Heart left ventricle (tissue), 13 donors: ENCODE measurements at regions not wholly inside any gene's neighbourhood (a gene's known extent, or its start where the extent isn't known, plus 50 kb on each side); places are given as distances from the start of the nearest gene placed in this dataset.

Source experiments
- POLR2A ChIP-seq, 2 donors: fragments of 450-650 bp; IDR thresholded peaks; one replicate each; pipeline ENCODE4 v1.6.1; 2017; ENCODE audit warnings: antibody characterized with exemption in 2 of 2, mild to moderate bottlenecking in 2 of 2, moderate library complexity in 2 of 2
- TF ChIP-seq, protein P1 (sequence below), 12 donors: fragments of 200-600 bp; sonication (generic) in 4 of 12; IDR thresholded peaks; one replicate each; pipeline versions ENCODE4 v1.5.0 to v1.8.0; 2018 to 2022; ENCODE audit warnings: antibody characterized with exemption in 12 of 12, mild to moderate bottlenecking in 5 of 12
- donor health status: ischemic (EF 13 %, LVEDD 7.1; RV severe dilation, severe dysfunction).
- donor health status: DM: no; HTN: yes; CAD: no.
- donor health status: DM: no; HTN: no; CAD: no.
- donor health status: ischemic (EF 25% LVEDD 6.9; RV normal size, moderate dysfunction).
- donor health status: ischemic (EF 25% LVEDD 5.7; RV mildly dilated, moderate dysfunction).
- donor health status: ischemic (EF 35%, LVEDD 5.7; RV mildly dilated, moderate dysfunction).
- donor health status: nonischemic (EF 11% LVEDD 7.7; RV severe dilation, severe dysfunction).
- donor health status: DM: yes; HTN: yes; CAD: no.
- donor health status: PGD.
- donor health status: ischemic (EF 29% LVEDD 5.4; RV normal size, mild dysfunction).
- donor health status: nonischemic (EF 23%, LVEDD 6.1; RV moderate dilation, normal function).

DNA sequence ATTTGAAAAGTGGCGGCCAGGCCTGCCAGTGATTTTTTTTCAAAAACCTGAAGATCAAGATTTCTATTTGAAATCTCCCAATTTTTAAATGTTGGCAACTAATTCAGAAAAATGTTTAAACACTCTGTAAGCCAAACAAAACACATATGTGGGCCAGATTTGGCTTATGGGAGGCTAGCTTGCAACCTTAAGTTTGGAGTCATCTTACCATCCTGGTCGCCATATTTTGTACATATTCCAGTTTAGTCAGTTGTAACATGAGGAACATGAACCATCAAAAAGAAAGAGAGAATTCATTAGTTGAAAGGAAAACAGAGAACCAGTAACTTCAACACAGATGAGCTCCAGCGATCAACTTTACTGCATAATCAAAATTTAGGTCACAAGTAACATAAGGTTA lies 115.4 kb downstream of the TMEM26 start:
- TF ChIP-seq, protein P1, sequence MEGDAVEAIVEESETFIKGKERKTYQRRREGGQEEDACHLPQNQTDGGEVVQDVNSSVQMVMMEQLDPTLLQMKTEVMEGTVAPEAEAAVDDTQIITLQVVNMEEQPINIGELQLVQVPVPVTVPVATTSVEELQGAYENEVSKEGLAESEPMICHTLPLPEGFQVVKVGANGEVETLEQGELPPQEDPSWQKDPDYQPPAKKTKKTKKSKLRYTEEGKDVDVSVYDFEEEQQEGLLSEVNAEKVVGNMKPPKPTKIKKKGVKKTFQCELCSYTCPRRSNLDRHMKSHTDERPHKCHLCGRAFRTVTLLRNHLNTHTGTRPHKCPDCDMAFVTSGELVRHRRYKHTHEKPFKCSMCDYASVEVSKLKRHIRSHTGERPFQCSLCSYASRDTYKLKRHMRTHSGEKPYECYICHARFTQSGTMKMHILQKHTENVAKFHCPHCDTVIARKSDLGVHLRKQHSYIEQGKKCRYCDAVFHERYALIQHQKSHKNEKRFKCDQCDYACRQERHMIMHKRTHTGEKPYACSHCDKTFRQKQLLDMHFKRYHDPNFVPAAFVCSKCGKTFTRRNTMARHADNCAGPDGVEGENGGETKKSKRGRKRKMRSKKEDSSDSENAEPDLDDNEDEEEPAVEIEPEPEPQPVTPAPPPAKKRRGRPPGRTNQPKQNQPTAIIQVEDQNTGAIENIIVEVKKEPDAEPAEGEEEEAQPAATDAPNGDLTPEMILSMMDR (IDR thresholded peaks at IDR 0.05) = no peak
- TF ChIP-seq POLR2A (IDR thresholded peaks at IDR 0.05) = no peak
